ENCODE measurements at regions not wholly inside any gene's neighbourhood (a gene's known extent, or its start where the extent isn't known, plus 50 kb on each side); places are given as distances from the start of the nearest gene placed in this dataset.

DNA sequence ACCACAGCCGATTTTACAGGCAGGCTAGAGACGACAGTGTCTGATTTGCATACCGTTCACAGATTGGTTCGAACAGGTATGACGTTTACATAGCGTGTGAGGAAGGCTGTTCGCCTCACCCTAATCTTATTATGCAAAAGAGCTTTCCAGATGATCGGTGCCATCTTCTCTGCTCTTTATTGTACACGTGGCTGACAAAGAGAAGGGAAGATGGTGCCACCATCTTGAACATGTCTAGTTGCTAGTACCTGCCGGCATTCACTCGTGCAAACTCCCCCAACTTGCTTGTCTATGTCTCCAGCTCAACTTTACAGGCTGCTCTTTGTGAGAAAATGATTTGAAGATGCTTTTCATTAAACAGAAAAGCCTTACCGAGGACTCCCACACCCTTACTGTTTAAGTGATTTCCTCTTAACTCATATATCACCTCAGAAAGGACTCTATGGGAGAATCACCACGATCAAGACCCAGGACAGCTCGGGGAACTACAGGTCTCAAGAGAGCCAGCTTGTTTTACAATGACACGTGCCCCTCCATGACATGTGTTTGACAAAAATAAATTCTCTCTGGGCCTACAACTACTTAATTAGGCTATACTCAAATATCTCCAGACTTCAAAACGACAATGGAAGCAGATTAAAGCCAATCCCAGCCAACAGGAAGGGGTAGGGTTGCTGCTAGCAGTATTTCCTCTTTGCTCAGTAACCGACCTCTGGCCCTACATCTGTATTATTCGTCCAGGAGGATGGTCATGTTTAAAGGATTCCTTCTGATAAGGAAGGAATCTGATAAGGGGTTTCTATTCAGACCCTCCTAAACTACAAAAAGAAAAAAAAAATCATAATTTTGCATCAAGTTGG is 480.6 kb downstream of the TMEM114 start:
- no peak for FAIRE-seq
- WGBS (ENCODE audit: missing lambda C conversion rate) = 20% methylated on average over 18 of the region's 18 CpGs
- peak overlapping the region; percentile 47; the same call in 2 of the 3 replicates for H3K4me2 ChIP-seq
- peak in 1 of 2 experiments; percentile 9 for DNase-seq (ENCODE audit: low read depth in 1 of 2, low spot score in 1 of 2)
- ChIA-PET CTCF (no interaction called here), POLR2A (no interaction called here)
- ATAC-seq = peak; percentile 48 to 50; a peak in 4 of 6 replicates
- H3K4me1 ChIP-seq = no peaks in the 10 kb centered on the region
- no peak overlapping the region for H3K27ac ChIP-seq
- no peaks in the 10 kb centered on the region for H3K9me3 ChIP-seq
- no peak for TF ChIP-seq RNF2 (IDR thresholded peaks at IDR 0.05; ENCODE audit: borderline replicate concordance, low read depth)
- H3K4me3 ChIP-seq = no peak overlapping the region; the same call in 2 of the 3 replicates

DNA sequence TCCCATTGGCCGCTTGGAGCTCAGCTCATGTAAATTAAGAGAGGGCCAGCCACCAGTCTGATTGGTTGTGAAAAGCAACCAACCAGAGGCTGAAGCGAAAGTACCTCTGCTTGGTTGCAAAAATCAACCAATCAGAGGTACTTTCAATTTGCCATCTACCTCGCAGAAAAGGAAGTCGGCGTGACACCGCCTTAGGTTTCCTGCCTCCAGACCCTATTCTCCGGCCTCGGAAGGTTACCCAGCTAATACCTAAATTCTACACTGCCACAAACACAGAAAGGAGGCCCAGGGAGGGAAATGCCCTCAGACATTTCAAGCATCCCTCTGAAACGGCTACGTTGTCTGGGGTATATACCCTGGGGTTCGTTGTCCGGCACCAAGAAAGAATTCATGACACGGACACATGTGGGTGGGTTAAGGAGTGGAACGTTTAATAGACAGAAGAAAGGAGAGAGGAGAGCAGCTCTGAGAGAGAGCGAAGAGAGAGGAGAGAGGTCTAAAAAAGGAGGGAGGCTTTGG is 481.3 kb downstream of the TMEM114 start:
- H3K9me3 ChIP-seq = no peaks in the 10 kb centered on the region
- 44% methylated on average over 15 of the region's 15 CpGs for WGBS (ENCODE audit: missing lambda C conversion rate)
- TF ChIP-seq MAFK (IDR thresholded peaks at IDR 0.05; ENCODE audit: partially characterized antibody) = no peak
- TF ChIP-seq PHF8 (IDR thresholded peaks at IDR 0.05; ENCODE audit: borderline replicate concordance, low read depth) = no peak
- no peak for TF ChIP-seq ZSCAN20 (CRISPR knock-in tag; IDR thresholded peaks at IDR 0.05)
- TF ChIP-seq FOSL2 (IDR thresholded peaks at IDR 0.05) = no peak
- TF ChIP-seq FOSL2 (CRISPR knock-in tag; IDR thresholded peaks at IDR 0.05) = no peak
- TF ChIP-seq, protein P1, sequence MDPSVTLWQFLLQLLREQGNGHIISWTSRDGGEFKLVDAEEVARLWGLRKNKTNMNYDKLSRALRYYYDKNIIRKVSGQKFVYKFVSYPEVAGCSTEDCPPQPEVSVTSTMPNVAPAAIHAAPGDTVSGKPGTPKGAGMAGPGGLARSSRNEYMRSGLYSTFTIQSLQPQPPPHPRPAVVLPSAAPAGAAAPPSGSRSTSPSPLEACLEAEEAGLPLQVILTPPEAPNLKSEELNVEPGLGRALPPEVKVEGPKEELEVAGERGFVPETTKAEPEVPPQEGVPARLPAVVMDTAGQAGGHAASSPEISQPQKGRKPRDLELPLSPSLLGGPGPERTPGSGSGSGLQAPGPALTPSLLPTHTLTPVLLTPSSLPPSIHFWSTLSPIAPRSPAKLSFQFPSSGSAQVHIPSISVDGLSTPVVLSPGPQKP (IDR thresholded peaks at IDR 0.05; ENCODE audit: low read depth, low read length) = no peak
- no peak for TF ChIP-seq KDM1A (IDR thresholded peaks at IDR 0.05; ENCODE audit: low read depth)
- no peak for TF ChIP-seq HEYL (CRISPR knock-in tag; IDR thresholded peaks at IDR 0.05)
- TF ChIP-seq, protein P2, sequence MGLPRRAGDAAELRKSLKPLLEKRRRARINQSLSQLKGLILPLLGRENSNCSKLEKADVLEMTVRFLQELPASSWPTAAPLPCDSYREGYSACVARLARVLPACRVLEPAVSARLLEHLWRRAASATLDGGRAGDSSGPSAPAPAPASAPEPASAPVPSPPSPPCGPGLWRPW (IDR thresholded peaks at IDR 0.05) = no peak
- TF ChIP-seq, protein P3, sequence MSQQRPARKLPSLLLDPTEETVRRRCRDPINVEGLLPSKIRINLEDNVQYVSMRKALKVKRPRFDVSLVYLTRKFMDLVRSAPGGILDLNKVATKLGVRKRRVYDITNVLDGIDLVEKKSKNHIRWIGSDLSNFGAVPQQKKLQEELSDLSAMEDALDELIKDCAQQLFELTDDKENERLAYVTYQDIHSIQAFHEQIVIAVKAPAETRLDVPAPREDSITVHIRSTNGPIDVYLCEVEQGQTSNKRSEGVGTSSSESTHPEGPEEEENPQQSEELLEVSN (IDR thresholded peaks at IDR 0.05; ENCODE audit: borderline replicate concordance, low read depth) = no peak
- TF ChIP-seq HOXB5 (CRISPR knock-in tag; IDR thresholded peaks at IDR 0.05) = no peak
- TF ChIP-seq EHMT2 (IDR thresholded peaks at IDR 0.05; ENCODE audit: low read depth) = no peak
- TF ChIP-seq, protein P4, sequence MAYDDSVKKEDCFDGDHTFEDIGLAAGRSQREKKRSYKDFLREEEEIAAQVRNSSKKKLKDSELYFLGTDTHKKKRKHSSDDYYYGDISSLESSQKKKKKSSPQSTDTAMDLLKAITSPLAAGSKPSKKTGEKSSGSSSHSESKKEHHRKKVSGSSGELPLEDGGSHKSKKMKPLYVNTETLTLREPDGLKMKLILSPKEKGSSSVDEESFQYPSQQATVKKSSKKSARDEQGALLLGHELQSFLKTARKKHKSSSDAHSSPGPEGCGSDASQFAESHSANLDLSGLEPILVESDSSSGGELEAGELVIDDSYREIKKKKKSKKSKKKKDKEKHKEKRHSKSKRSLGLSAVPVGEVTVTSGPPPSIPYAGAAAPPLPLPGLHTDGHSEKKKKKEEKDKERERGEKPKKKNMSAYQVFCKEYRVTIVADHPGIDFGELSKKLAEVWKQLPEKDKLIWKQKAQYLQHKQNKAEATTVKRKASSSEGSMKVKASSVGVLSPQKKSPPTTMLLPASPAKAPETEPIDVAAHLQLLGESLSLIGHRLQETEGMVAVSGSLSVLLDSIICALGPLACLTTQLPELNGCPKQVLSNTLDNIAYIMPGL (CRISPR knock-in tag; IDR thresholded peaks at IDR 0.05; ENCODE audit: borderline replicate concordance) = no peak
- H3K4me2 ChIP-seq = peak overlapping the region; percentile 47; the same call in 2 of the 3 replicates
- ChIA-PET POLR2A (no interaction called here), CTCF (no interaction called here)
- ATAC-seq (peak; percentile 19 to 54; a peak in 4 of 6 replicates), FAIRE-seq (no peak), DNase-seq (ENCODE audit: low read depth in 1 of 2, low spot score in 1 of 2) (peak in 1 of 2 experiments; percentile 24)
- H3K4me3 ChIP-seq = peak overlapping the region; percentile 24; the same call in 1 of the 3 replicates
- no peak overlapping the region for H3K27ac ChIP-seq
- H3K4me1 ChIP-seq = no peaks in the 10 kb centered on the region

DNA sequence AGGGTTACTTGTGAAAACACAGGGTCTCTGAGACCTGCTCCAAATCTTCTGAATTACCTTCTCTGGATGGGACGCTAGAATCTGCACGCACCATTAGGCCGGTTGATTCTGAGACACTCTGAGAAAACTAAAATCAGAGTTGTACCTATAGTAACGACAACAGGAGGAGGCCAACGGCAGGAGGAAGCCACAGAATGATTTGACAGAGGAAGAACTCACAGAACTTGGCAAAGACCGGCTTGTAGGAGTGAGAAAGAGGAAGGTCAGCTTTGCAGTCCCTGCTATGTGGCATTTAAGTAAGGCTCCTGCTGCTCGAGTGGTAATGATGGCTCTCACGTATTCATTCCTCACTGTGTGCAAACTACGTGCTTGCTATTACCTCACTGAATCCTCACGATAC is 483.0 kb downstream of the TMEM114 start:
- POLR2A ChIA-PET = no interaction called here
- Histone ChIP-seq H3K4me3 (no peak overlapping the region), H3K27ac (no peak overlapping the region), H3K4me1 (no peaks in the 10 kb centered on the region), H3K4me2 (no peak overlapping the region), H3K9me3 (no peaks in the 10 kb centered on the region)
- CTCF ChIA-PET = no interaction called here
- TF ChIP-seq JUNB (IDR thresholded peaks at IDR 0.05) (no peak), CBX2 (IDR thresholded peaks at IDR 0.05; ENCODE audit: borderline replicate concordance, low read depth) (no peak), CEBPB (IDR thresholded peaks at IDR 0.05) (no peak), RARB (CRISPR knock-in tag; IDR thresholded peaks at IDR 0.05) (no peak), HEYL (CRISPR knock-in tag; IDR thresholded peaks at IDR 0.05) (no peak), EHMT2 (IDR thresholded peaks at IDR 0.05; ENCODE audit: low read depth) (no peak), NR3C1 (IDR thresholded peaks at IDR 0.05) (no peak)
- TF ChIP-seq, protein P1 (IDR thresholded peaks at IDR 0.05; ENCODE audit: low read depth, low read length) = no peak
- TF ChIP-seq, protein P5, sequence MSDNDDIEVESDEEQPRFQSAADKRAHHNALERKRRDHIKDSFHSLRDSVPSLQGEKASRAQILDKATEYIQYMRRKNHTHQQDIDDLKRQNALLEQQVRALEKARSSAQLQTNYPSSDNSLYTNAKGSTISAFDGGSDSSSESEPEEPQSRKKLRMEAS (IDR thresholded peaks at IDR 0.05) = no peak
- TF ChIP-seq, protein P6, sequence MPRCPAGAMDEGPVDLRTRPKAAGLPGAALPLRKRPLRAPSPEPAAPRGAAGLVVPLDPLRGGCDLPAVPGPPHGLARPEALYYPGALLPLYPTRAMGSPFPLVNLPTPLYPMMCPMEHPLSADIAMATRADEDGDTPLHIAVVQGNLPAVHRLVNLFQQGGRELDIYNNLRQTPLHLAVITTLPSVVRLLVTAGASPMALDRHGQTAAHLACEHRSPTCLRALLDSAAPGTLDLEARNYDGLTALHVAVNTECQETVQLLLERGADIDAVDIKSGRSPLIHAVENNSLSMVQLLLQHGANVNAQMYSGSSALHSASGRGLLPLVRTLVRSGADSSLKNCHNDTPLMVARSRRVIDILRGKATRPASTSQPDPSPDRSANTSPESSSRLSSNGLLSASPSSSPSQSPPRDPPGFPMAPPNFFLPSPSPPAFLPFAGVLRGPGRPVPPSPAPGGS (IDR thresholded peaks at IDR 0.05) = no peak
- 16% methylated on average over 10 of the region's 10 CpGs for WGBS (ENCODE audit: missing lambda C conversion rate)
- ATAC-seq = no peak
- FAIRE-seq = no peak
- DNase-seq (ENCODE audit: low read depth in 1 of 2, low spot score in 1 of 2) = no peak

Measured in A549 (cell line).